Transverse colon (tissue), 4 donors: ENCODE measurements at regions not wholly inside any gene's neighbourhood (a gene's known extent, or its start where the extent isn't known, plus 50 kb on each side); places are given as distances from the start of the nearest gene placed in this dataset.

Experiments used
- DNase-seq: peaks from one replicate; pipeline ENCODE4 v3.0.0-alpha.2; 2019
- H3K27ac ChIP-seq, 4 donors: fragments of 200-600 bp; sonication (generic); 2 replicates each; pipeline ENCODE4 v1.5.1; 2016 to 2018; ENCODE audit warnings: inconsistent platforms in 4 of 4
- H3K27me3 ChIP-seq: fragments of 200-600 bp; sonication (generic); 2 replicates; pipeline ENCODE4 v1.5.1; 2017; ENCODE audit warnings: inconsistent platforms
- H3K36me3 ChIP-seq, 4 donors: fragments of 200-600 bp; sonication (generic); 2 replicates each; pipeline ENCODE4 v1.5.1; 2017 to 2019; ENCODE audit warnings: inconsistent platforms in 4 of 4
- H3K4me1 ChIP-seq, 4 donors: fragments of 200-600 bp; sonication (generic); 2 replicates each; pipeline ENCODE4 v1.5.1; 2017 to 2020; ENCODE audit warnings: inconsistent platforms in 4 of 4
- H3K4me3 ChIP-seq, 4 donors: fragments of 200-600 bp; sonication (generic); 1 replicate in 1 of 4; 2 replicates in 3 of 4; pipeline versions ENCODE4 v1.5.1 to v1.6.1; 2017 to 2019; ENCODE audit warnings: inconsistent platforms in 4 of 4
- H3K9me3 ChIP-seq, 2 donors: fragments of 200-600 bp; sonication (generic); 2 replicates each; pipeline ENCODE4 v1.5.1; 2017 to 2019; ENCODE audit warnings: inconsistent platforms in 2 of 2
- CTCF ChIP-seq, 5 experiments: fragments of 200-600 bp in 3 of 5; fragments of 450-650 bp in 2 of 5; sonication (generic) in 3 of 5; IDR thresholded peaks; 1 replicate in 2 of 5; 2 replicates in 3 of 5; pipeline ENCODE4 v1.5.1; 2016 to 2017; ENCODE audit warnings: antibody characterized with exemption in 5 of 5, inconsistent platforms in 3 of 5, mild to moderate bottlenecking in 2 of 5, moderate library complexity in 1 of 5
- EP300 ChIP-seq: sonication (generic); formaldehyde crosslinking; IDR thresholded peaks from one replicate; pipeline ENCODE4 v1.6.1; 2017; ENCODE audit warnings: antibody characterized with exemption, low read depth
- POLR2A ChIP-seq: fragments of 450-650 bp; IDR thresholded peaks from one replicate; pipeline ENCODE4 v1.6.1; 2016; ENCODE audit warnings: antibody characterized with exemption, mild to moderate bottlenecking, moderate library complexity
- POLR2AphosphoS5 ChIP-seq, 3 donors: sonication (generic); formaldehyde crosslinking; IDR thresholded peaks; one replicate each; pipeline ENCODE4 v1.6.1; 2016; ENCODE audit warnings: antibody characterized with exemption in 3 of 3
- WGBS, 2 donors: methylation state at CpG; one replicate each; pipeline ENCODE4 v1.1.5; 2018; ENCODE audit warnings: low coverage in 1 of 2; 5-methylcytosine and 5-hydroxymethylcytosine counted together
- in situ Hi-C, 4 donors: fragments of 200-750 bp; cut with MboI; loops; one replicate each; pipeline versions ENCODE4 v1.15.0 to v1.15.1; 2017; ENCODE audit warnings: low sequenced_read_pairs in 3 of 4, low pct_ligation_motif_present in 1 of 4, low pct_unique_long_range_greater_than_20kb in 1 of 4
- intact Hi-C: fragments of 100-400 bp; cut with DNase I; formaldehyde crosslinking; loops from one replicate; pipeline ENCODE4 v1.15.1; 2023; ENCODE audit warnings: low total_unique reads

- Histone ChIP-seq H3K27ac (no peak overlapping the region), H3K27me3 (no peaks in the 10 kb centered on the region), H3K4me1 (no peaks in the 10 kb centered on the region), H3K4me3 (no peak overlapping the region), H3K9me3 (no peaks in the 10 kb centered on the region), H3K36me3 (no peaks in the 10 kb centered on the region)
- in situ Hi-C loops, result no loop called here
- DNase-seq, result no peak
- intact Hi-C loops, result no loop called here
- WGBS, 2 donors, result 48 to 57% methylated on average over 12 to 16 of the region's 16 CpGs
- TF ChIP-seq POLR2AphosphoS5 (IDR thresholded peaks at IDR 0.05) (no peak), POLR2A (no peak), CTCF (IDR thresholded peaks at IDR 0.05) (no peak), EP300 (no peak)
Observed at GRCh38 chr6:6834356-6835222, 246.1 kb downstream of the LY86 start.

GRCh38 chr6:6835223-6835503 is 246.6 kb downstream of the LY86 start:
- H3K27ac ChIP-seq, result no peak overlapping the region
- H3K36me3 ChIP-seq, result no peaks in the 10 kb centered on the region
- no peaks in the 10 kb centered on the region for H3K9me3 ChIP-seq
- in situ Hi-C loops (no loop called here), intact Hi-C loops (no loop called here)
- no peaks in the 10 kb centered on the region for H3K4me1 ChIP-seq
- DNase-seq, result no peak
- H3K27me3 ChIP-seq, result no peaks in the 10 kb centered on the region
- no peak overlapping the region for H3K4me3 ChIP-seq
- TF ChIP-seq POLR2AphosphoS5 (IDR thresholded peaks at IDR 0.05) (no peak), CTCF (IDR thresholded peaks at IDR 0.05) (no peak), EP300 (no peak), POLR2A (no peak)
- WGBS, 2 donors, result 44 to 67% methylated on average over 1 of the region's 1 CpG

GRCh38 chr6:6836609-6837406 is 248.3 kb downstream of the LY86 start:
- Histone ChIP-seq H3K27ac (no peak overlapping the region), H3K4me3 (no peak overlapping the region), H3K36me3 (no peaks in the 10 kb centered on the region), H3K4me1 (no peaks in the 10 kb centered on the region), H3K9me3 (no peaks in the 10 kb centered on the region), H3K27me3 (no peaks in the 10 kb centered on the region)
- in situ Hi-C loops (no loop called here), intact Hi-C loops (no loop called here)
- no peak for TF ChIP-seq POLR2AphosphoS5 (IDR thresholded peaks at IDR 0.05)
- TF ChIP-seq EP300, result no peak
- TF ChIP-seq POLR2A, result no peak
- TF ChIP-seq CTCF (IDR thresholded peaks at IDR 0.05), result no peak
- no peak for DNase-seq
- 75 to 85% methylated on average over 2 to 3 of the region's 3 CpGs for WGBS, 2 donors

GRCh38 chr6:6837541-6838080 is 249.1 kb downstream of the LY86 start:
- Histone ChIP-seq H3K4me3 (no peak overlapping the region), H3K4me1 (no peaks in the 10 kb centered on the region), H3K36me3 (no peaks in the 10 kb centered on the region), H3K27me3 (no peaks in the 10 kb centered on the region), H3K9me3 (no peaks in the 10 kb centered on the region), H3K27ac (no peak overlapping the region)
- no peak for DNase-seq
- WGBS, 2 donors, result 82 to 90% methylated on average over 2 to 4 of the region's 4 CpGs
- in situ Hi-C loops, result no loop called here
- TF ChIP-seq CTCF (IDR thresholded peaks at IDR 0.05) (no peak), EP300 (no peak), POLR2AphosphoS5 (IDR thresholded peaks at IDR 0.05) (no peak), POLR2A (no peak)
- intact Hi-C loops, result no loop called here
